Ovary (tissue), 7 donors: ENCODE measurements at regions not wholly inside any gene's neighbourhood (a gene's known extent, or its start where the extent isn't known, plus 50 kb on each side); places are given as distances from the start of the nearest gene placed in this dataset.

Experiments
- DNase-seq, 5 donors: peaks; one replicate each; pipeline ENCODE4 v3.0.0-alpha.2; 2019 to 2020
- H3K27ac ChIP-seq, 2 donors: fragments of 200-600 bp; one replicate each; pipeline versions ENCODE4 v1.5.1 to v1.8.0; 2019 to 2022
- H3K27me3 ChIP-seq: fragments of 200-600 bp; one replicate; pipeline ENCODE4 v1.8.0; 2022
- H3K36me3 ChIP-seq: fragments of 200-600 bp; sonication (generic); one replicate; pipeline ENCODE4 v1.5.1; 2019
- H3K4me1 ChIP-seq: one replicate; pipeline ENCODE4 v1.8.1; 2013; ENCODE audit warnings: mild to moderate bottlenecking, moderate library complexity; ENCODE audit not compliant: insufficient read depth
- H3K4me3 ChIP-seq: fragments of 200-600 bp; sonication (generic); one replicate; pipeline ENCODE4 v1.5.1; 2017
- H3K9me3 ChIP-seq, 2 donors: fragments of 200-600 bp in 1 of 2; sonication (generic) in 1 of 2; one replicate each; pipeline versions ENCODE4 v1.5.1 to v1.8.1; 2013 to 2019; ENCODE audit warnings: mild to moderate bottlenecking in 1 of 2, moderate library complexity in 1 of 2
- EP300 ChIP-seq: sonication (generic); formaldehyde crosslinking; IDR thresholded peaks from one replicate; pipeline ENCODE4 v1.6.1; 2017; ENCODE audit warnings: antibody characterized with exemption
- POLR2A ChIP-seq: fragments of 450-650 bp; IDR thresholded peaks from one replicate; pipeline ENCODE4 v1.6.1; 2017; ENCODE audit warnings: antibody characterized with exemption, mild to moderate bottlenecking, moderate library complexity
- WGBS, 3 donors: extraction: QIAGEN DNeasy Blood & Tissue Kit in 1 of 3; methylation state at CpG; one replicate each; pipeline versions ENCODE4 v1.1.5 to v1.1.7; 2013 to 2017; 5-methylcytosine and 5-hydroxymethylcytosine counted together
- intact Hi-C, 4 donors: fragments of 100-400 bp; cut with DNase I; formaldehyde crosslinking; loops; one replicate each; pipeline versions ENCODE4 v1.11.0 to v1.15.1; 2022 to 2023
- TF ChIP-seq, protein P1 (sequence below), 3 donors: fragments of 450-650 bp in 2 of 3; fragments of 200-600 bp in 1 of 3; IDR thresholded peaks; one replicate each; pipeline versions ENCODE4 v1.5.1 to v1.8.0; 2016 to 2022; ENCODE audit warnings: antibody characterized with exemption in 3 of 3, mild to moderate bottlenecking in 1 of 3
- donor health status: DM: no; HTN: no; CAD: no; lungs with moderate emphysema.
- donor health status: DM: no; HTN: no; CAD: no.
- donor health status: Bipolar disorder and iron deficiency.
- donor health status: DM: no; HTN: no; CAD: no.
- donor health status: DM: yes; HTN: yes; CAD: no.

DNA sequence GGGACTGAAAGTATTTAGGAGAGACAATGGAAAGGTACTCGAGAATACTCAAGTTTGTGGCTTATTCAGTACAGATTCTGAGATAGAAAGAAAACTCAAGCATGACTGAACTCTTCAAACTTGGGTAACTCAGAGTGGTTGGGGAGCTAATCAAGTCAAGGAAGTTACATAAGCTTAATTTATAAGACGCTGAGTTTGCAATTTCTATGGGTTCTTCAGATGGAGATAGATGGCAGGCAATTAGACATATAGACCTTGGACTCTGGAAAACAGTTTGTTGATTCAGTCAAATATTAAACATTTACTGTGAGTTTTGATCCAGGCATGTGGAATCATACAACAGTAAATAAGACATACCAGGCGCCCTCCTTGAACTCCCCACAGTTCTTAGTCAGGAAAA is 1749.9 kb upstream of the TENM3 start:
- Histone ChIP-seq H3K4me1 (no peaks in the 10 kb centered on the region), H3K9me3 (no peaks in the 10 kb centered on the region), H3K27ac (no peak overlapping the region), H3K4me3 (no peak overlapping the region), H3K27me3 (no peaks in the 10 kb centered on the region), H3K36me3 (no peaks in the 10 kb centered on the region)
- TF ChIP-seq EP300, result no peak
- TF ChIP-seq POLR2A, result no peak
- TF ChIP-seq, protein P1, sequence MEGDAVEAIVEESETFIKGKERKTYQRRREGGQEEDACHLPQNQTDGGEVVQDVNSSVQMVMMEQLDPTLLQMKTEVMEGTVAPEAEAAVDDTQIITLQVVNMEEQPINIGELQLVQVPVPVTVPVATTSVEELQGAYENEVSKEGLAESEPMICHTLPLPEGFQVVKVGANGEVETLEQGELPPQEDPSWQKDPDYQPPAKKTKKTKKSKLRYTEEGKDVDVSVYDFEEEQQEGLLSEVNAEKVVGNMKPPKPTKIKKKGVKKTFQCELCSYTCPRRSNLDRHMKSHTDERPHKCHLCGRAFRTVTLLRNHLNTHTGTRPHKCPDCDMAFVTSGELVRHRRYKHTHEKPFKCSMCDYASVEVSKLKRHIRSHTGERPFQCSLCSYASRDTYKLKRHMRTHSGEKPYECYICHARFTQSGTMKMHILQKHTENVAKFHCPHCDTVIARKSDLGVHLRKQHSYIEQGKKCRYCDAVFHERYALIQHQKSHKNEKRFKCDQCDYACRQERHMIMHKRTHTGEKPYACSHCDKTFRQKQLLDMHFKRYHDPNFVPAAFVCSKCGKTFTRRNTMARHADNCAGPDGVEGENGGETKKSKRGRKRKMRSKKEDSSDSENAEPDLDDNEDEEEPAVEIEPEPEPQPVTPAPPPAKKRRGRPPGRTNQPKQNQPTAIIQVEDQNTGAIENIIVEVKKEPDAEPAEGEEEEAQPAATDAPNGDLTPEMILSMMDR (IDR thresholded peaks at IDR 0.05), result no peak
- WGBS, 3 donors, result 74 to 83% (median 82%) methylated on average over 3 of the region's 3 CpGs
- DNase-seq, result no peak
- intact Hi-C loops, result no loop called here

DNA sequence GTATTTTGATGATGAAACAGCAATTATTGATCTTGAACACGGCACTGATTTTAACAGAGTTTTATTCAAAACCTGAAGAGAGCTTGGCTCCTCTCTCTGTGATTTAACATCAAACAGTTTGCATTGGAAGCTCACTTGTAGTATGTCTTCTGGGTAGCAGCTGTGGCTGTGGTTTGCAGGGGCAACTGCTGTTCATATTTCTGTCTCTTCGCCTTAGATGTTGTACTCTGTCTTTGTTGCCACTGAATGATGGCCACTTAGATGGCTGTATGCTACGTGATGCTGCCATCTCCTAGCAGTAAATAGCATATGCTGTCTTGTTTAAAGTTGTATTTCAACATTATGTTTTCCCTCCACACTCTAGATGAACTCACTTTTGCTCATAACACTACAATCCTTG is 1743.0 kb upstream of the TENM3 start:
- intact Hi-C loops, result no loop called here
- Histone ChIP-seq H3K27me3 (no peaks in the 10 kb centered on the region), H3K9me3 (no peaks in the 10 kb centered on the region), H3K27ac (no peak overlapping the region), H3K36me3 (no peaks in the 10 kb centered on the region), H3K4me1 (no peaks in the 10 kb centered on the region), H3K4me3 (no peak overlapping the region)
- no peak for DNase-seq
- TF ChIP-seq EP300 (no peak), POLR2A (no peak)
- TF ChIP-seq, protein P1 (IDR thresholded peaks at IDR 0.05), result no peak
- WGBS, 3 donors, result 80 to 87% (median 81%) methylated on average over 3 of the region's 3 CpGs

DNA sequence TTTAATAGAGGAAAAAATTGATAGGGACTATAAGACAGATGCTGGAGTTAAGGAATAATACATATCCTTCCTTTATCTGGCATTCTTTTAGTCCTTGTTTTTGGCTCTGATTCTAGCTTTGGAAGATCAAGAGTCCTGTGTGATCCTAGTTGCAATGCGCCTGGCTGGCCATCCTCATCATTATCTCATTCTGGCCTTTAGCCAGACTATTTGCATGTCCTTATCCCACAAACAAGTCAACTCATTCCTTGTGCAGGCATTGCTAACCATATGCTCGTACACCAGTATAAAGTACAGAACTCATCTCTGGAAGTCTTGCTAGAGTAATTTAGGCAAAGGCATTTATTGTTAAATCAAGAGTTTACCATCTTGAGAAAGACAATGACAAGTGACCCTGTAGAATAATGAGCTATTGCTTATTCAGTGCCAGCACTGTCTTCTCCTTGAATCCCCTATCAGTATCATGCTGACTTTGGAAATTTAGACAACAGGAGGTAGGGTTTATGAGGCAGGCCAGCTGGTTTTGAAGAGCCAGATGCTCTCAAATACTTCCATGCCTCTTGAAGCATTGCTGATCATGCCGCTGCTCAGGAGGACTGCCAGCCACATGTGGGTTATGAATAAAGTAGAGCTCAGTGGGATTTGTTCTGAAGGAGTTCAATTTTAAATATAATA is 1730.3 kb upstream of the TENM3 start:
- H3K4me1 ChIP-seq, result no peaks in the 10 kb centered on the region
- 27 to 32% (median 28%) methylated on average over 3 of the region's 3 CpGs for WGBS, 3 donors
- DNase-seq, result no peak
- H3K9me3 ChIP-seq, result no peaks in the 10 kb centered on the region
- no peaks in the 10 kb centered on the region for H3K27me3 ChIP-seq
- no peaks in the 10 kb centered on the region for H3K36me3 ChIP-seq
- TF ChIP-seq EP300 (no peak), POLR2A (no peak)
- TF ChIP-seq, protein P1 (IDR thresholded peaks at IDR 0.05), result no peak
- H3K27ac ChIP-seq, result no peak overlapping the region
- no peak overlapping the region for H3K4me3 ChIP-seq
- intact Hi-C loops, result no loop called here

DNA sequence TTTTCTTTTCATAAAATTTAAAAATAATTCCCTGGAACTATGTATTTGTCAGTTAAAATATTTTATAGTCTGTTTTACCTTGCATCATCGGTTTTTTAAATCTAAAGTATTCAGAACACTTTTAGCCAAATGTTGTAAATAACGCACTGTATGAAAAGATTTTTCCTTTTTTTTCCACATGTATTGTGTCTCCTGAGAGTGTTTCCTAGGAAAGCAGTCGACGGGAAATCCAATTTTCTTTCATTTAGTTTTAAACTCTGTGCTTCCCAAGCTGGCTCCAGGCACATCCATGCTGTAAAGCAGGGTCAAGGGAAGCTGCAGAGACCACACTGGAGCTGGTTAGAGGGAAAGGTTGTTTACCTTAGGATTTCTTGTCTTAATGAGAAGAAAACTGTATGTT is 1724.3 kb upstream of the TENM3 start:
- Histone ChIP-seq H3K36me3 (no peaks in the 10 kb centered on the region), H3K4me1 (no peaks in the 10 kb centered on the region), H3K27me3 (no peaks in the 10 kb centered on the region), H3K27ac (no peak overlapping the region), H3K9me3 (no peaks in the 10 kb centered on the region), H3K4me3 (no peak overlapping the region)
- DNase-seq, result no peak
- 7 to 11% (median 7%) methylated on average over 4 of the region's 4 CpGs for WGBS, 3 donors
- TF ChIP-seq POLR2A, result no peak
- TF ChIP-seq EP300, result no peak
- TF ChIP-seq, protein P1 (IDR thresholded peaks at IDR 0.05), result no peak
- intact Hi-C loops, result no loop called here
